ENCODE measurements at regions not wholly inside any gene's neighbourhood (a gene's known extent, or its start where the extent isn't known, plus 50 kb on each side); places are given as distances from the start of the nearest gene placed in this dataset.

GRCh38 chr10:133030781-133031180 is 56.9 kb upstream of the ADGRA1 start:
- TF ChIP-seq POLR2AphosphoS5 (IDR thresholded peaks at IDR 0.05) (no peak), POLR2A (IDR thresholded peaks at IDR 0.05) (no peak)
